HEK293T (cell line): ENCODE measurements at regions not wholly inside any gene's neighbourhood (a gene's known extent, or its start where the extent isn't known, plus 50 kb on each side); places are given as distances from the start of the nearest gene placed in this dataset.

ENCODE experiments used
- CTBP1 ChIP-seq: fragments of 450-650 bp; IDR thresholded peaks from 2 replicates; pipeline ENCODE4 v1.6.1; 2016; ENCODE audit warnings: borderline replicate concordance
- ELF4 ChIP-seq: fragments of 450-650 bp; IDR thresholded peaks from 2 replicates; pipeline ENCODE4 v1.6.1; 2017; ENCODE audit warnings: antibody characterized with exemption
- FOXA1 ChIP-seq: fragments of 450-650 bp; IDR thresholded peaks from 2 replicates; pipeline ENCODE4 v1.6.1; 2016; ENCODE audit warnings: mild to moderate bottlenecking
- FOXK2 ChIP-seq: fragments of 450-650 bp; IDR thresholded peaks from 2 replicates; pipeline ENCODE4 v1.6.1; 2016; ENCODE audit warnings: mild to moderate bottlenecking
- FOXM1 ChIP-seq: fragments of 450-650 bp; IDR thresholded peaks from 2 replicates; pipeline ENCODE4 v1.6.1; 2017; ENCODE audit warnings: mild to moderate bottlenecking, borderline replicate concordance
- SP1 ChIP-seq: fragments of 450-650 bp; IDR thresholded peaks from 2 replicates; pipeline ENCODE4 v1.6.1; 2017
- TARDBP ChIP-seq: fragments of 450-650 bp; IDR thresholded peaks from 2 replicates; pipeline ENCODE4 v1.6.1; 2016
- ZNF384 ChIP-seq: fragments of 450-650 bp; IDR thresholded peaks from 2 replicates; pipeline ENCODE4 v1.6.1; 2016

DNA sequence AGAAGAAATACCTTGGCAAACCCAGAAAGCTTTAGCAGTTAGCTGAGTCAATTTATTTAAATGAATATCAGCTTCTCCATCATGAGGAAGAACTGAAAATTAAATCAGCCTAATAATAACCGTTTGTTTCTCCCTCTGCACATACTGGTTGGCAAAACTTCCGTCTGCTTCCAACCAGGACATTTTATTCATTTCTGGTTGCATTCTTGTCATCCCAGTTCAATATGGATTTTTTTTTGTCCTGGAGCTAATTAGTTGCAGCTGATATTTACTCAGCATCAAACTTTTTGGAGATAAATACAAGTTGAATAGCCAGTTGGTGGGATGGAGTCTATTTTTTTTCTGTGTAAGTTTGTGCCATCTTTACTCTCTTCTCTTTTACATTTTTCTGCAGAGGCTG lies 126.5 kb upstream of the GDNF start:
- TF ChIP-seq FOXA1 = no peak
- no peak for TF ChIP-seq TARDBP
- no peak for TF ChIP-seq FOXM1
- TF ChIP-seq FOXK2 = no peak
- TF ChIP-seq ELF4 = no peak
- no peak for TF ChIP-seq ZNF384
- TF ChIP-seq SP1 = no peak
- no peak for TF ChIP-seq CTBP1
